NCI-H1048 (cell line): ENCODE measurements at regions not wholly inside any gene's neighbourhood (a gene's known extent, or its start where the extent isn't known, plus 50 kb on each side); places are given as distances from the start of the nearest gene placed in this dataset.
"Not testable (repeated sequence)": the region's sequence is repeated elsewhere in the genome, so short reads cannot be mapped to it uniquely, and the experiment has no call there.

ENCODE experiments used
- DNase-seq: peaks from one replicate; lab custom pipeline; 2025; lab: John Stamatoyannopoulos, UW

GRCh38 chr13:103656311-103656710 lies 590.1 kb upstream of the SLC10A2 start:
- no peak for DNase-seq

- no peak for DNase-seq
Measured at GRCh38 chr13:103640606-103641005, 574.4 kb upstream of the SLC10A2 start.

GRCh38 chr13:103639326-103639725 lies 573.1 kb upstream of the SLC10A2 start:
- no peak for DNase-seq

GRCh38 chr13:103638706-103639105 lies 572.5 kb upstream of the SLC10A2 start:
- DNase-seq = no peak

GRCh38 chr13:103634066-103634465 lies 567.8 kb upstream of the SLC10A2 start:
- no peak for DNase-seq

GRCh38 chr13:103625194-103625593 lies 559.0 kb upstream of the SLC10A2 start:
- DNase-seq = no peak

GRCh38 chr13:103618151-103618550 lies 551.9 kb upstream of the SLC10A2 start:
- DNase-seq = no peak

- DNase-seq = no peak
Measured at GRCh38 chr13:103615771-103616170, 549.6 kb upstream of the SLC10A2 start.

- DNase-seq = no peak
Measured at GRCh38 chr13:103614761-103615160, 548.5 kb upstream of the SLC10A2 start.

- DNase-seq = no peak
Measured at GRCh38 chr13:103607995-103608394, 541.8 kb upstream of the SLC10A2 start.

- DNase-seq = no peak
Measured at GRCh38 chr13:103605546-103606326, 539.5 kb upstream of the SLC10A2 start.

- DNase-seq = not testable (repeated sequence)
Measured at GRCh38 chr13:103599870-103600269, 533.7 kb upstream of the SLC10A2 start.

GRCh38 chr13:103598671-103599070 lies 532.5 kb upstream of the SLC10A2 start:
- DNase-seq = no peak

GRCh38 chr13:103573446-103573845 lies 507.2 kb upstream of the SLC10A2 start:
- no peak for DNase-seq

GRCh38 chr13:103568314-103568713 lies 502.1 kb upstream of the SLC10A2 start:
- DNase-seq = no peak

GRCh38 chr13:103557878-103558277 lies 491.7 kb upstream of the SLC10A2 start:
- DNase-seq = no peak

GRCh38 chr13:103556681-103557080 lies 490.5 kb upstream of the SLC10A2 start:
- DNase-seq = no peak

- DNase-seq = no peak
Measured at GRCh38 chr13:103547914-103548313, 481.7 kb upstream of the SLC10A2 start.

GRCh38 chr13:103546271-103546670 lies 480.1 kb upstream of the SLC10A2 start:
- DNase-seq = no peak

GRCh38 chr13:103542648-103543047 lies 476.4 kb upstream of the SLC10A2 start:
- no peak for DNase-seq

- no peak for DNase-seq
Measured at GRCh38 chr13:103540382-103540765, 474.2 kb upstream of the SLC10A2 start.

- no peak for DNase-seq
Measured at GRCh38 chr13:103539721-103540381, 473.6 kb upstream of the SLC10A2 start.

- DNase-seq = no peak
Measured at GRCh38 chr13:103539265-103539664, 473.0 kb upstream of the SLC10A2 start.

GRCh38 chr13:103537616-103538015 lies 471.4 kb upstream of the SLC10A2 start:
- no peak for DNase-seq
